Naive thymus-derived CD4-positive, alpha-beta T cell (primary cell): ENCODE measurements at regions not wholly inside any gene's neighbourhood (a gene's known extent, or its start where the extent isn't known, plus 50 kb on each side); places are given as distances from the start of the nearest gene placed in this dataset.
"Not testable (repeated sequence)": the region's sequence is repeated elsewhere in the genome, so short reads cannot be mapped to it uniquely, and the experiment has no call there.

Experiments
- ATAC-seq: fragments of 150-1000 bp; cut with Tn5 transposase; 2 replicates; pipeline ENCODE4 v1.10.0; 2021; ENCODE audit warnings: mild to moderate bottlenecking, moderate library complexity
- CTCF ChIA-PET: fragments of 350-600 bp; sonication (Branson Sonifier 250); formaldehyde crosslinking; loops from one replicate; lab custom pipeline; 2021; ENCODE audit warnings: antibody characterized with exemption; lab: Charles Lee
- POLR2A ChIA-PET: fragments of 350-600 bp; sonication (Branson Sonifier 250); formaldehyde crosslinking; loops from one replicate; lab custom pipeline; 2021; ENCODE audit warnings: antibody characterized with exemption, inconsistent platforms; lab: Charles Lee
- DNase-seq, 9 donors: peaks; one replicate each; pipeline versions ENCODE4 v3.0.0 to v3.0.0-alpha.2; 2020 to 2022; ENCODE audit warnings: mixed read lengths in 1 of 9
- H3K27ac ChIP-seq: one replicate; pipeline ENCODE4 v1.7.0; 2013; ENCODE audit warnings: mild to moderate bottlenecking, low read depth, low read length, moderate library complexity
- H3K27me3 ChIP-seq, 2 donors: one replicate each; pipeline ENCODE4 v1.7.0; 2013; ENCODE audit warnings: low read length in 2 of 2, mild to moderate bottlenecking in 2 of 2, moderate library complexity in 2 of 2; ENCODE audit not compliant: control insufficient read depth in 2 of 2, insufficient read depth in 2 of 2
- H3K36me3 ChIP-seq, 3 experiments: 1 replicate in 2 of 3; 2 replicates in 1 of 3; pipeline ENCODE4 v1.7.0; 2013; ENCODE audit warnings: low read length in 3 of 3, mild to moderate bottlenecking in 3 of 3, moderate library complexity in 1 of 3; ENCODE audit not compliant: insufficient read depth in 3 of 3, control insufficient read depth in 2 of 3
- H3K4me1 ChIP-seq, 2 donors: one replicate each; pipeline ENCODE4 v1.7.0; 2013; ENCODE audit warnings: low read length in 2 of 2, mild to moderate bottlenecking in 2 of 2, moderate library complexity in 1 of 2; ENCODE audit not compliant: control insufficient read depth in 2 of 2, insufficient read depth in 2 of 2
- H3K4me3 ChIP-seq: 2 replicates; pipeline ENCODE4 v1.7.0; 2013; ENCODE audit warnings: mild to moderate bottlenecking, low read length
- H3K9me3 ChIP-seq, 3 experiments: 1 replicate in 2 of 3; 2 replicates in 1 of 3; pipeline ENCODE4 v1.7.0; 2013; ENCODE audit warnings: low read length in 3 of 3; ENCODE audit not compliant: control insufficient read depth in 2 of 3
- H3K27ac Mint-ChIP-seq, 9 donors: one replicate each; pipeline ENCODE4 v1.8.0; 2020 to 2022; ENCODE audit warnings: mixed read lengths in 9 of 9, mild to moderate bottlenecking in 8 of 9, moderate library complexity in 5 of 9, inconsistent platforms in 2 of 9
- H3K27me3 Mint-ChIP-seq, 5 donors: one replicate each; pipeline ENCODE4 v1.8.0; 2021 to 2022; ENCODE audit warnings: mixed read lengths in 5 of 5, mild to moderate bottlenecking in 1 of 5
- H3K36me3 Mint-ChIP-seq, 5 donors: one replicate each; pipeline ENCODE4 v1.8.0; 2020 to 2022; ENCODE audit warnings: mixed read lengths in 5 of 5, mild to moderate bottlenecking in 3 of 5, inconsistent platforms in 1 of 5
- H3K4me1 Mint-ChIP-seq, 7 donors: one replicate each; pipeline ENCODE4 v1.8.0; 2020 to 2022; ENCODE audit warnings: mixed read lengths in 7 of 7, mild to moderate bottlenecking in 3 of 7, inconsistent platforms in 1 of 7
- H3K4me3 Mint-ChIP-seq, 10 donors: one replicate each; pipeline ENCODE4 v1.8.0; 2020 to 2022; ENCODE audit warnings: mild to moderate bottlenecking in 10 of 10, mixed read lengths in 10 of 10, moderate library complexity in 6 of 10, inconsistent platforms in 2 of 10
- H3K9me3 Mint-ChIP-seq, 11 donors: one replicate each; pipeline ENCODE4 v1.8.0; 2020 to 2022; ENCODE audit warnings: mixed read lengths in 11 of 11, mild to moderate bottlenecking in 4 of 11, inconsistent platforms in 1 of 11, moderate library complexity in 1 of 11
- intact Hi-C, 2 donors: fragments of 100-400 bp; cut with micrococcal nuclease; formaldehyde crosslinking; loops; one replicate each; pipeline ENCODE4 v1.15.1; 2023

DNA sequence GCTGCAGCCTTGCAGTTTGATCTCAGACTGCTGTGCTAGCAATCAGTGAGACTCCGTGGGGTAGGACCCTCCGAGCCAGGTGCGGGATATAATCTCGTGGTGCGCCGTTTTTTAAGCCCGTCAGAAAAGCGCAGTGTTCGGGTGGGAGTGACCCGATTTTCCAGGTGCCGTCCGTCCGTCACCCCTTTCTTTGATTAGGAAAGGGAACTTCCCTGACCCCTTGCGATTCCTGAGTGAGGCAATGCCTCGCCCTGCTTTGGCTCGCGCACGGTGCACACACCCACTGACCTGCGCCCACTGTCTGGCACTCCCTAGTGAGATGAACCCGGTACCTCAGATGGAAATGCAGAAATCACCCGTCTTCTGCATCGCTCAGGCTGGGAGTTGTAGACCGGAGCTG lies 203.2 kb downstream of the SNCAIP start:
- H3K4me1 Mint-ChIP-seq, H3K9me3 Mint-ChIP-seq, CTCF ChIA-PET: not testable (repeated sequence)

DNA sequence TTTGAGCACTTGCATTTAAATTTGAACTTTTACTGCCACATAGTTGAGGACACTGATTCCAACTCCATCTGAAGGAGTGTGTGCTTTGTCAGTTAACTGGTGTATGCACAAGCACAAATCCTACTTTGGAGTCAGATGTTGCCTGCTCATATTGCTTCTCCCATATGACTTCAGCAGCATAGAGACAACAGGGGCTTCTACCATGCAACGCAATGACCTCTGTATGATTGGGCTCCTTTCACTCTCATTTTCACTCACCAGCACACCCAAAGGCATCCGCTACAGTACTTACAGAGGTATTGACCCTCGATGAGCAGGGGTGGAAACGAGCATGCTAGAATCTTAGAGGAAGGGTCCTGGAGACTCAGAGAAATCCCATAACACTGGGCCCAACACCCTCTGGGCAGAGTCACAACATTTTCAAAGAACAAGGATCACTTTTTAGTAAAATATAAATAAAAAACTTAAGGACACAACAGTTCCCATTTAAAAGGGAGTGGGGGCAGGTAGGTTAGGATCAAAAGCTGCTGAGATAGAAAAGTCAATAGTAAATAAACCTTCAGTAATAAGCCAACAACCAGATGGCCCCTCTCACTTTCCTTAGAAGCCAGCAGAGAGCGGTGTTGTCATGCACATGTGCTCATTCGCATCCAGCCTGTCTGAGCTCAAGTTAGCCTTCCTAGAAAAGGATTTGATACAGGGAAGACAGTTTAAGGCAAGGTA lies 203.8 kb downstream of the SNCAIP start:
- Histone ChIP-seq H3K4me1 (no peaks in the 10 kb centered on the region), H3K36me3 (no peaks in the 10 kb centered on the region), H3K4me3 (no peak overlapping the region), H3K27me3 (no peaks in the 10 kb centered on the region), H3K9me3 (no peaks in the 10 kb centered on the region), H3K27ac (no peak overlapping the region)
- H3K27me3 Mint-ChIP-seq, result peaks cover 0 to 12% (median 0%) of the 10 kb centered on the region in 5 donors
- intact Hi-C loops, result loop anchor here in 1 of 2 donors (2.0 kb wide), 1 partner anchor 851 kb away; no protein-coding TSS in a partner anchor
- H3K9me3 Mint-ChIP-seq, result peaks cover 0 to 3% (median 0%) of the 10 kb centered on the region in 11 donors
- no peak for DNase-seq
- ChIA-PET POLR2A (no interaction called here), CTCF (no interaction called here)
- no peak for ATAC-seq
- no peaks in the 10 kb centered on the region for H3K4me1 Mint-ChIP-seq
- no peaks in the 10 kb centered on the region for H3K36me3 Mint-ChIP-seq
- H3K4me3 Mint-ChIP-seq, result no peak overlapping the region
- no peak overlapping the region for H3K27ac Mint-ChIP-seq

More for the DNA sequence above, 203.2 kb downstream of the SNCAIP start:
- DNase-seq, H3K4me3 ChIP-seq, intact Hi-C loops, H3K4me3 Mint-ChIP-seq, H3K36me3 ChIP-seq, H3K27ac Mint-ChIP-seq, H3K27ac ChIP-seq, ATAC-seq, POLR2A ChIA-PET, H3K9me3 ChIP-seq, H3K27me3 ChIP-seq, H3K27me3 Mint-ChIP-seq, H3K4me1 ChIP-seq, H3K36me3 Mint-ChIP-seq: not testable (repeated sequence)

DNA sequence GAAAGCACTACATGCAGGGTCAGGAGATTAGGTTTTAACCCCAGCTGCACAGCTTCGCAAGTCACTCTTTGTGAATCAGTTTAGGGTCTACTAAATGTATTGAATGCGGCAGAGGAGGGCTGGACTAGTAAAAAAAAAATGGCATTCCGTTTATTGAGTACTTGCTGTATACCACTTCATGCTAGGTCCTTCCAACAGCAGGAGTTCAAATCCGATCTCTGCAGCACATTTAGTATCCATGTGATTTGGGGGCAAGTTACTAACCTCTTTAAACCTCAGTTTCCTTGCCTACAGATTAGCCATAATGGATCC lies 204.4 kb downstream of the SNCAIP start:
- Mint-ChIP-seq H3K4me3 (no peak overlapping the region), H3K36me3 (no peaks in the 10 kb centered on the region), H3K27me3 (peaks cover 0 to 12% (median 0%) of the 10 kb centered on the region in 5 donors), H3K27ac (no peak overlapping the region), H3K4me1 (no peaks in the 10 kb centered on the region), H3K9me3 (peaks cover 0 to under 1% (median 0%) of the 10 kb centered on the region in 11 donors)
- H3K27me3 ChIP-seq, result no peaks in the 10 kb centered on the region
- H3K27ac ChIP-seq, result no peak overlapping the region
- H3K9me3 ChIP-seq, result no peaks in the 10 kb centered on the region
- H3K36me3 ChIP-seq, result no peaks in the 10 kb centered on the region
- intact Hi-C loops, result loop anchor here in 1 of 2 donors (2.0 kb wide), 1 partner anchor 850 kb away; no protein-coding TSS in a partner anchor
- DNase-seq, result no peak
- no peaks in the 10 kb centered on the region for H3K4me1 ChIP-seq
- ChIA-PET POLR2A (no interaction called here), CTCF (no interaction called here)
- no peak overlapping the region for H3K4me3 ChIP-seq
- ATAC-seq, result no peak

DNA sequence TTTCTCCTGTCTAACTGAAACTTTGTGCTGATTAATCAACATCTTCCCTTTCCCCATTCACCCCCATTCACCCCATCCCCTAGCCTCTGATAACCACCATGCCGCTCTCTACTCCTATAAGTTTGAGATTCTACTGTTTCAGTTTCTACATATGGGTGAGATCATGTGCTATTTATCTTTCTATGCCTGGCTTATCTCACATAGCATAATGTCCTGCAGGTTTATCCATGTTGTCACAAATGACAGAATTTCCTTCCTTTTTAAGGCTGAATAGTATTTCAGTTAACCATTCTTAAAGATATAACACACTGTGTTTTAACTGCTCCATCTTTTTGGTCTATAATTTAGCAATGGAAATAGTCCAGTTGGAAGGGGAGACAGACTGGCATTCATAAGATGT lies 205.1 kb downstream of the SNCAIP start:
- no peaks in the 10 kb centered on the region for H3K4me1 Mint-ChIP-seq
- ChIA-PET POLR2A (no interaction called here), CTCF (no interaction called here)
- no peaks in the 10 kb centered on the region for H3K36me3 ChIP-seq
- intact Hi-C loops, result loop anchor here in 1 of 2 donors (2.0 kb wide), 1 partner anchor 850 kb away; no protein-coding TSS in a partner anchor
- H3K4me3 ChIP-seq, result no peak overlapping the region
- H3K27ac Mint-ChIP-seq, result no peak overlapping the region
- no peaks in the 10 kb centered on the region for H3K27me3 ChIP-seq
- peaks cover 0 to 12% (median 0%) of the 10 kb centered on the region in 5 donors for H3K27me3 Mint-ChIP-seq
- DNase-seq, result no peak
- no peak for ATAC-seq
- no peaks in the 10 kb centered on the region for H3K9me3 ChIP-seq
- H3K36me3 Mint-ChIP-seq, result no peaks in the 10 kb centered on the region
- H3K4me1 ChIP-seq, result no peaks in the 10 kb centered on the region
- H3K27ac ChIP-seq, result no peak overlapping the region
- H3K4me3 Mint-ChIP-seq, result no peak overlapping the region
- no peaks in the 10 kb centered on the region for H3K9me3 Mint-ChIP-seq

DNA sequence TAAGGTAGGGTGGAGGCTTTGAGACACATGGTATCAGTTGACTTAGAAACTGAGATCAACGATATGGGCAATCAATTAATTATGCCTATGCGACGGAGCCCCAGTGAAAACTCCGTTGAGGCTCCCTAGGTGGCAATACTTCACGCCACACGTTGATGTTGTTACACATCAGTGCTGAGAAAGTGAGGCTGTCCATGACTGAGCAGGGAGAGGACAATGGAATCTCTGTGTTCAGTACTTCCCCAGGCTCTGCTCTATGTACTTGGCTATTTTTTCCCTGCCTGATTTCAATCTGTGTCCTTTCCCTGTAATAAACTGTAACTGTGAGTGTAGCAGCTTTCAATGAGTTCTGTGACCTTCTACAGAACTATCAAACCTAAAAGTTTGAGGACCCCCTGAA lies 211.7 kb downstream of the SNCAIP start:
- peaks cover 0 to 14% (median 10%) of the 10 kb centered on the region in 5 donors for H3K27me3 Mint-ChIP-seq
- ATAC-seq, result no peak
- intact Hi-C loops, result no loop called here

DNA sequence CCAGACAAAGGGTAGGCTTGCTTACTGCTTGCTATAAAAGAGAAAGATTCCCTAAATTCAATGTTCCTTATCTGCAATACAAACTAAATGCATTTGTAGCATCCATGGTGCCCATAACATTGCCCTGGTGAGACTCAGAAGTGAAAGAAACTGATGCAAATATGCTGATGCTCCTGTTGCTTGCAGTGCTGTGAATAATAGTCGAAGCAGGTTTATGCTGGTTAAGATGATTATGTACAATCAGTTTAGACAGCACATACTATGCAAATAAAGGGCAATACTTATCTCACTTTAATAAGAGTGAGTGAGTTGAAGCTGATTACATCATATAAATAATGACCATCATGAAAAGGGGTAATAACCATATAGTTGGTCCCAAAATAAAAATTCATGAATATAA lies 215.5 kb downstream of the SNCAIP start:
- CTCF ChIA-PET, result no interaction called here
- H3K27me3 Mint-ChIP-seq, result peaks cover 2 to 22% (median 10%) of the 10 kb centered on the region in 5 donors
- intact Hi-C loops, result no loop called here
- H3K4me3 Mint-ChIP-seq, result no peak overlapping the region
- Histone ChIP-seq H3K36me3 (no peaks in the 10 kb centered on the region), H3K4me1 (no peaks in the 10 kb centered on the region), H3K27ac (no peak overlapping the region), H3K4me3 (no peak overlapping the region), H3K9me3 (no peaks in the 10 kb centered on the region), H3K27me3 (no peaks in the 10 kb centered on the region)
- H3K9me3 Mint-ChIP-seq, result peaks cover 0 to 2% (median 0%) of the 10 kb centered on the region in 11 donors
- no peak overlapping the region for H3K27ac Mint-ChIP-seq
- ATAC-seq (no peak), DNase-seq (no peak)
- no peaks in the 10 kb centered on the region for H3K4me1 Mint-ChIP-seq
- POLR2A ChIA-PET, result no interaction called here
- no peaks in the 10 kb centered on the region for H3K36me3 Mint-ChIP-seq

More for the DNA sequence above, 211.7 kb downstream of the SNCAIP start:
- H3K36me3 Mint-ChIP-seq, result no peaks in the 10 kb centered on the region
- no peaks in the 10 kb centered on the region for H3K4me1 Mint-ChIP-seq
- ChIA-PET CTCF (no interaction called here), POLR2A (no interaction called here)
- H3K27ac Mint-ChIP-seq, result no peak overlapping the region
- H3K27me3 ChIP-seq, result no peaks in the 10 kb centered on the region
- no peak overlapping the region for H3K27ac ChIP-seq
- no peaks in the 10 kb centered on the region for H3K9me3 Mint-ChIP-seq
- DNase-seq, result no peak
- no peaks in the 10 kb centered on the region for H3K4me1 ChIP-seq
- no peak overlapping the region for H3K4me3 ChIP-seq
- no peaks in the 10 kb centered on the region for H3K9me3 ChIP-seq
- H3K4me3 Mint-ChIP-seq, result no peak overlapping the region
- H3K36me3 ChIP-seq, result no peaks in the 10 kb centered on the region

DNA sequence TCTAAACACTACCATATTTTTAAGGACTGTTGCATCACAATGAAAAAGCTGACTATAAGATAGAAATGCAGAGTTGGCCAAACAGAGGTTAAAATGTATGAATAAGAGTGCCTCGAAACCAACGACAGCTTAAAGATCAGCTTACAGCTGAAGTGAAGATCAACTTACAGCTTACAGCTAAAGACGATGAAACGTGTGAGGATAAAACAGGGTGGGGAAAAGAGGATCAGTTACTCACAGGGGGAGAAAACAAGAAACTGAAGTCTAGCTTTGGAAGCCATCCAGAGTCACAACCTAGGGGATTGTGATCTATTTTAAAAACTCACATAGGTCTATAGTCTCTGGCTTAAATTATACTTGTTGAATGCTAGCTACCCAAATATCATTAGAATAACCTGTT lies 220.0 kb downstream of the SNCAIP start:
- no peak for ATAC-seq
- Histone ChIP-seq H3K36me3 (no peaks in the 10 kb centered on the region), H3K9me3 (no peaks in the 10 kb centered on the region), H3K4me3 (no peak overlapping the region), H3K27ac (no peak overlapping the region), H3K4me1 (no peaks in the 10 kb centered on the region), H3K27me3 (no peaks in the 10 kb centered on the region)
- no peaks in the 10 kb centered on the region for H3K36me3 Mint-ChIP-seq
- intact Hi-C loops, result no loop called here
- H3K27ac Mint-ChIP-seq, result no peak overlapping the region
- no peak for DNase-seq
- peaks cover 0 to 6% (median 0%) of the 10 kb centered on the region in 11 donors for H3K9me3 Mint-ChIP-seq
- POLR2A ChIA-PET, result no interaction called here
- peaks cover 0 to 11% (median 2%) of the 10 kb centered on the region in 5 donors for H3K27me3 Mint-ChIP-seq
- H3K4me1 Mint-ChIP-seq, result no peaks in the 10 kb centered on the region
- CTCF ChIA-PET, result no interaction called here
- H3K4me3 Mint-ChIP-seq, result no peak overlapping the region
